RWPE1 (cell line): ENCODE measurements at regions not wholly inside any gene's neighbourhood (a gene's known extent, or its start where the extent isn't known, plus 50 kb on each side); places are given as distances from the start of the nearest gene placed in this dataset.

Experiments used
- CTCF ChIA-PET: fragments of 350-600 bp; sonication (Branson Sonifier 250); formaldehyde crosslinking; extraction: SDS; loops from one replicate; lab custom pipeline; 2021; lab: Yijun Ruan, JAX
- POLR2A ChIA-PET: fragments of 400-600 bp; formaldehyde crosslinking; extraction: SDS; loops from one replicate; lab custom pipeline; 2020; ENCODE audit warnings: antibody characterized with exemption; ENCODE audit not compliant: low non-redundant PET; lab: Yijun Ruan, JAX
- DNase-seq: peaks from one replicate; pipeline ENCODE4 v3.0.0; 2012; ENCODE audit warnings: low spot score
- H3K27ac ChIP-seq: fragments of 450-650 bp; 2 replicates; pipeline ENCODE4 v1.5.1; 2017
- CTCF ChIP-seq: fragments of 450-650 bp; conservative IDR thresholded peaks from 2 replicates; pipeline ENCODE4 v1.5.1; 2017; ENCODE audit warnings: low read depth, mild to moderate bottlenecking

GRCh38 chr2:2879071-2879470, 498.5 kb downstream of the EIPR1 start:
- CTCF ChIA-PET = no interaction called here
- no peak for DNase-seq
- no peak for TF ChIP-seq CTCF
- no peak overlapping the region for H3K27ac ChIP-seq
- POLR2A ChIA-PET = no interaction called here

- CTCF ChIA-PET = no interaction called here
- DNase-seq = no peak
- TF ChIP-seq CTCF = no peak
- no peak overlapping the region for H3K27ac ChIP-seq
- POLR2A ChIA-PET = no interaction called here
These were observed 500.2 kb downstream of the EIPR1 start for GRCh38 chr2:2877427-2877826.

- POLR2A ChIA-PET = no interaction called here
- H3K27ac ChIP-seq = no peak overlapping the region
- CTCF ChIA-PET = interaction anchor here (0.7 kb wide), 1 partner anchor 720 kb away, joined by 3 read pairs; no protein-coding TSS in a partner anchor
- TF ChIP-seq CTCF = no peak
- DNase-seq = no peak
These were observed 501.0 kb downstream of the EIPR1 start for GRCh38 chr2:2876331-2877221.

GRCh38 chr2:2875831-2876230, 501.8 kb downstream of the EIPR1 start:
- DNase-seq = no peak
- CTCF ChIA-PET = no interaction called here
- POLR2A ChIA-PET = no interaction called here
- no peak overlapping the region for H3K27ac ChIP-seq
- TF ChIP-seq CTCF = no peak

GRCh38 chr2:2875296-2875695, 502.3 kb downstream of the EIPR1 start:
- ChIA-PET POLR2A (no interaction called here), CTCF (interaction anchor here (1.0 kb wide), 1 partner anchor 26 kb away, joined by 3 read pairs; no protein-coding TSS in a partner anchor)
- TF ChIP-seq CTCF = no peak
- DNase-seq = no peak
- H3K27ac ChIP-seq = no peak overlapping the region

- no peak for DNase-seq
- CTCF ChIA-PET = interaction anchor here (0.6 to 1.0 kb wide), 2 partner anchors 25 to 42 kb away, joined by 3 to 4 read pairs; no protein-coding TSS in a partner anchor
- POLR2A ChIA-PET = no interaction called here
- no peak for TF ChIP-seq CTCF
- no peak overlapping the region for H3K27ac ChIP-seq
These were observed 502.8 kb downstream of the EIPR1 start for GRCh38 chr2:2874805-2875204.
